CD14-positive monocyte (primary cell): ENCODE measurements at regions not wholly inside any gene's neighbourhood (a gene's known extent, or its start where the extent isn't known, plus 50 kb on each side); places are given as distances from the start of the nearest gene placed in this dataset.

Source experiments
- DNase-seq, 3 donors: peaks; one replicate each; pipeline ENCODE4 v3.0.0-alpha.2; 2011 to 2022
- H2AFZ ChIP-seq: 2 replicates; pipeline ENCODE4 v1.6.0; 2012; ENCODE audit warnings: mild to moderate bottlenecking, low read depth, low read length, inconsistent platforms; ENCODE audit not compliant: insufficient read depth, poor library complexity, severe bottlenecking
- H3K27ac ChIP-seq, 2 donors: 1 replicate in 1 of 2; 2 replicates in 1 of 2; pipeline ENCODE4 v1.5.1; 2012 to 2013; ENCODE audit warnings: low read length in 2 of 2, control low read depth in 1 of 2, inconsistent platforms in 1 of 2, low read depth in 1 of 2, mild to moderate bottlenecking in 1 of 2
- H3K27me3 ChIP-seq, 2 donors: one replicate each; pipeline versions ENCODE4 v1.6.0 to v1.6.1; 2011 to 2013; ENCODE audit warnings: low read length in 2 of 2; ENCODE audit not compliant: control insufficient read depth in 2 of 2, insufficient read depth in 2 of 2
- H3K36me3 ChIP-seq, 2 donors: replicated peaks in 1 of 2; 1 replicate in 1 of 2; 2 replicates in 1 of 2; pipeline versions ENCODE4 v1.5.1 to v1.6.1; 2012 to 2013; ENCODE audit warnings: low read length in 2 of 2, control low read depth in 1 of 2, inconsistent platforms in 1 of 2, mild to moderate bottlenecking in 1 of 2; ENCODE audit not compliant: insufficient read depth in 2 of 2, control insufficient read depth in 1 of 2
- H3K4me1 ChIP-seq, 2 donors: 1 replicate in 1 of 2; 2 replicates in 1 of 2; pipeline versions ENCODE4 v1.5.1 to v1.6.1; 2012 to 2013; ENCODE audit warnings: low read length in 2 of 2, control low read depth in 1 of 2, inconsistent platforms in 1 of 2, mild to moderate bottlenecking in 1 of 2, moderate library complexity in 1 of 2; ENCODE audit not compliant: insufficient read depth in 2 of 2, control insufficient read depth in 1 of 2
- H3K4me2 ChIP-seq: replicated peaks from 2 replicates; pipeline ENCODE3; 2012; ENCODE audit warnings: low read length, moderate library complexity, mild to moderate bottlenecking; ENCODE audit not compliant: poor library complexity, severe bottlenecking; ENCODE audit errors: extremely low read depth
- H3K4me3 ChIP-seq, 3 experiments: fragments of 200-600 bp in 1 of 3; sonication (generic) in 1 of 3; replicated peaks in 1 of 3; 1 replicate in 2 of 3; 2 replicates in 1 of 3; pipeline ENCODE4 v1.5.1; 2011 to 2013; ENCODE audit warnings: low read length in 3 of 3, mild to moderate bottlenecking in 3 of 3, control low read depth in 2 of 3, low read depth in 2 of 3, inconsistent platforms in 1 of 3, moderate library complexity in 1 of 3
- H3K79me2 ChIP-seq: 2 replicates; pipeline ENCODE4 v1.6.0; 2012; ENCODE audit warnings: mild to moderate bottlenecking, control low read depth, inconsistent platforms, low read length, moderate library complexity; ENCODE audit not compliant: insufficient read depth
- H3K9ac ChIP-seq: 2 replicates; pipeline ENCODE4 v1.6.0; 2017; ENCODE audit warnings: low read length, mild to moderate bottlenecking; ENCODE audit not compliant: insufficient read depth, poor library complexity, severe bottlenecking
- H3K9me3 ChIP-seq, 2 donors: replicated peaks in 1 of 2; 1 replicate in 1 of 2; 2 replicates in 1 of 2; pipeline versions ENCODE4 v1.5.1 to v1.6.1; 2012 to 2013; ENCODE audit warnings: low read length in 2 of 2, control low read depth in 1 of 2; ENCODE audit not compliant: control insufficient read depth in 1 of 2, insufficient read depth in 1 of 2
- H4K20me1 ChIP-seq: 2 replicates; pipeline ENCODE4 v1.6.0; 2012; ENCODE audit warnings: mild to moderate bottlenecking, low read length, control low read depth, moderate library complexity; ENCODE audit not compliant: insufficient read depth
- H3K27ac Mint-ChIP-seq, 7 donors: one replicate each; pipeline ENCODE4 v1.8.0; 2020; ENCODE audit warnings: mild to moderate bottlenecking in 7 of 7, mixed read lengths in 7 of 7, moderate library complexity in 6 of 7, inconsistent platforms in 2 of 7
- H3K27me3 Mint-ChIP-seq, 3 donors: one replicate each; pipeline ENCODE4 v1.8.0; 2021 to 2022; ENCODE audit warnings: low read depth in 3 of 3, mild to moderate bottlenecking in 3 of 3, mixed read lengths in 3 of 3, moderate library complexity in 3 of 3, inconsistent platforms in 1 of 3
- H3K36me3 Mint-ChIP-seq, 2 donors: one replicate each; pipeline ENCODE4 v1.8.0; 2020; ENCODE audit warnings: mixed read lengths in 2 of 2, inconsistent platforms in 1 of 2, mild to moderate bottlenecking in 1 of 2
- H3K4me1 Mint-ChIP-seq: one replicate; pipeline ENCODE4 v1.8.0; 2020; ENCODE audit warnings: mild to moderate bottlenecking, mixed read lengths
- H3K4me3 Mint-ChIP-seq, 2 donors: one replicate each; pipeline ENCODE4 v1.8.0; 2020; ENCODE audit warnings: mild to moderate bottlenecking in 2 of 2, mixed read lengths in 2 of 2, moderate library complexity in 1 of 2
- H3K9me3 Mint-ChIP-seq, 7 donors: one replicate each; pipeline ENCODE4 v1.8.0; 2020 to 2022; ENCODE audit warnings: mixed read lengths in 7 of 7, mild to moderate bottlenecking in 6 of 7, moderate library complexity in 6 of 7, inconsistent platforms in 2 of 7
- WGBS: methylation state at CpG from one replicate; pipeline ENCODE4 v1.1.5; 2013; ENCODE audit warnings: missing lambda C conversion rate; ENCODE audit not compliant: insufficient coverage; 5-methylcytosine and 5-hydroxymethylcytosine counted together
- intact Hi-C, 2 donors: fragments of 100-400 bp; cut with micrococcal nuclease; formaldehyde crosslinking; loops; one replicate each; pipeline versions ENCODE4 v1.15.0 to v1.15.1; 2023
- TF ChIP-seq, protein P1 (sequence below): fragments of 200-600 bp; IDR thresholded peaks from one replicate; pipeline ENCODE4 v1.8.0; 2022; ENCODE audit warnings: antibody characterized with exemption, mild to moderate bottlenecking

- H3K36me3 Mint-ChIP-seq = no peaks in the 10 kb centered on the region
- TF ChIP-seq, protein P1, sequence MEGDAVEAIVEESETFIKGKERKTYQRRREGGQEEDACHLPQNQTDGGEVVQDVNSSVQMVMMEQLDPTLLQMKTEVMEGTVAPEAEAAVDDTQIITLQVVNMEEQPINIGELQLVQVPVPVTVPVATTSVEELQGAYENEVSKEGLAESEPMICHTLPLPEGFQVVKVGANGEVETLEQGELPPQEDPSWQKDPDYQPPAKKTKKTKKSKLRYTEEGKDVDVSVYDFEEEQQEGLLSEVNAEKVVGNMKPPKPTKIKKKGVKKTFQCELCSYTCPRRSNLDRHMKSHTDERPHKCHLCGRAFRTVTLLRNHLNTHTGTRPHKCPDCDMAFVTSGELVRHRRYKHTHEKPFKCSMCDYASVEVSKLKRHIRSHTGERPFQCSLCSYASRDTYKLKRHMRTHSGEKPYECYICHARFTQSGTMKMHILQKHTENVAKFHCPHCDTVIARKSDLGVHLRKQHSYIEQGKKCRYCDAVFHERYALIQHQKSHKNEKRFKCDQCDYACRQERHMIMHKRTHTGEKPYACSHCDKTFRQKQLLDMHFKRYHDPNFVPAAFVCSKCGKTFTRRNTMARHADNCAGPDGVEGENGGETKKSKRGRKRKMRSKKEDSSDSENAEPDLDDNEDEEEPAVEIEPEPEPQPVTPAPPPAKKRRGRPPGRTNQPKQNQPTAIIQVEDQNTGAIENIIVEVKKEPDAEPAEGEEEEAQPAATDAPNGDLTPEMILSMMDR = no peak
- H3K9ac ChIP-seq = no peak overlapping the region
- intact Hi-C loops = no loop called here
- no peaks in the 10 kb centered on the region for H3K27me3 ChIP-seq
- no peak overlapping the region for H2AFZ ChIP-seq
- no peaks in the 10 kb centered on the region for H3K36me3 ChIP-seq
- no peaks in the 10 kb centered on the region for H4K20me1 ChIP-seq
- no peak overlapping the region for H3K4me3 ChIP-seq
- no peaks in the 10 kb centered on the region for H3K4me1 Mint-ChIP-seq
- H3K9me3 Mint-ChIP-seq = peaks cover 0 to 3% (median 0%) of the 10 kb centered on the region in 7 donors
- DNase-seq = no peak
- H3K79me2 ChIP-seq = no peaks in the 10 kb centered on the region
- no peak overlapping the region for H3K27ac ChIP-seq
- no peak overlapping the region for H3K27ac Mint-ChIP-seq
- no peaks in the 10 kb centered on the region for H3K27me3 Mint-ChIP-seq
- no CpG with 5 or more reads among the region's 1 CpG for WGBS
- H3K4me2 ChIP-seq = no peak overlapping the region
- no peaks in the 10 kb centered on the region for H3K9me3 ChIP-seq
- no peaks in the 10 kb centered on the region for H3K4me1 ChIP-seq
- H3K4me3 Mint-ChIP-seq = no peak overlapping the region
These were observed 432.2 kb downstream of the PDGFC start for GRCh38 chr4:156539376-156539775.

DNA sequence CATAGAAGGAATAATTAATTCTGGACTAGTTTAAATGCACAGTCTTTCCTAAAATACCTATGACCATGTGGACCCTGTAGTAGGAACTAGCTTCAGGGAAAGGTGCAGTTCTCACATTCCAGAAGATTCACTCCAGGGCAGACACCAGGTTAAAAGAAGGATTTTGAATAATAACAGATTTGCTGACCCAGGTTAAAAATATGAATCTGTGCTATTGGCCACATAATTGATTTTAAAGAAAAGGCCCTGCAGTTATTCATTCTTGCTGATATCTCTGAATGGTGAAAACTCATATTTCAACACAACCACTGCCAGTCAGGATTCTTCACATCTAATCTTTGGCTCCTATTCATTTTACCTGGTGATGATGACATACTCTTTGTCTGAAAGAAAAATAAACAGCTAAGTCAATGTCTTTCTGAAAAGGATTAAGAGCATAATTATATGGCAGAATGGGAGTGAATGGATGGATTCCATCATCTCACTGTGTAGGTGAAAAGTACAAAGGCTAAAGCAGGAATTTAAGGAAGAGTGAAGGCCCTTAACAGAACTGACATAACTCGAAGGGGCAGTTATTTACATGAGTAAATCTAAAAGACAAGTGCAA is 432.8 kb downstream of the PDGFC start:
- H3K27ac Mint-ChIP-seq = no peak overlapping the region
- Histone ChIP-seq H2AFZ (no peak overlapping the region), H3K4me3 (no peak overlapping the region), H3K4me1 (no peaks in the 10 kb centered on the region), H3K9ac (no peak overlapping the region), H3K27me3 (no peaks in the 10 kb centered on the region), H3K79me2 (no peaks in the 10 kb centered on the region), H3K9me3 (no peaks in the 10 kb centered on the region), H3K36me3 (no peaks in the 10 kb centered on the region), H3K27ac (no peak overlapping the region), H3K4me2 (no peak overlapping the region), H4K20me1 (no peaks in the 10 kb centered on the region)
- H3K4me1 Mint-ChIP-seq = no peaks in the 10 kb centered on the region
- no peaks in the 10 kb centered on the region for H3K27me3 Mint-ChIP-seq
- TF ChIP-seq, protein P1 = no peak
- intact Hi-C loops = no loop called here
- WGBS = no CpG with 5 or more reads among the region's 1 CpG
- no peak for DNase-seq
- H3K36me3 Mint-ChIP-seq = no peaks in the 10 kb centered on the region
- H3K9me3 Mint-ChIP-seq = peaks cover 0 to 5% (median 0%) of the 10 kb centered on the region in 7 donors
- no peak overlapping the region for H3K4me3 Mint-ChIP-seq
